Spleen (tissue), 7 donors: ENCODE measurements at regions not wholly inside any gene's neighbourhood (a gene's known extent, or its start where the extent isn't known, plus 50 kb on each side); places are given as distances from the start of the nearest gene placed in this dataset.

Source experiments
- POLR2AphosphoS5 ChIP-seq, 3 donors: sonication (generic); formaldehyde crosslinking; IDR thresholded peaks; one replicate each; pipeline ENCODE4 v1.5.1; 2017; ENCODE audit warnings: antibody characterized with exemption in 3 of 3
- TF ChIP-seq, protein P1 (sequence below), 11 experiments: fragments of 200-600 bp in 7 of 11; fragments of 450-650 bp in 4 of 11; sonication (generic) in 4 of 11; IDR thresholded peaks in 8 of 11; conservative IDR thresholded peaks in 3 of 11; 1 replicate in 7 of 11; 2 replicates in 4 of 11; pipeline versions ENCODE4 v1.4.0 to v1.8.0; 2016 to 2021; ENCODE audit warnings: antibody characterized with exemption in 11 of 11, inconsistent platforms in 4 of 11, mild to moderate bottlenecking in 1 of 11
- donor health status: DM: no; HTN: no; CAD: no; lungs with moderate emphysema.
- donor health status: DM: no; HTN: no; CAD: no.
- donor health status: DM: no; HTN: no; CAD: no.

- TF ChIP-seq, protein P1, sequence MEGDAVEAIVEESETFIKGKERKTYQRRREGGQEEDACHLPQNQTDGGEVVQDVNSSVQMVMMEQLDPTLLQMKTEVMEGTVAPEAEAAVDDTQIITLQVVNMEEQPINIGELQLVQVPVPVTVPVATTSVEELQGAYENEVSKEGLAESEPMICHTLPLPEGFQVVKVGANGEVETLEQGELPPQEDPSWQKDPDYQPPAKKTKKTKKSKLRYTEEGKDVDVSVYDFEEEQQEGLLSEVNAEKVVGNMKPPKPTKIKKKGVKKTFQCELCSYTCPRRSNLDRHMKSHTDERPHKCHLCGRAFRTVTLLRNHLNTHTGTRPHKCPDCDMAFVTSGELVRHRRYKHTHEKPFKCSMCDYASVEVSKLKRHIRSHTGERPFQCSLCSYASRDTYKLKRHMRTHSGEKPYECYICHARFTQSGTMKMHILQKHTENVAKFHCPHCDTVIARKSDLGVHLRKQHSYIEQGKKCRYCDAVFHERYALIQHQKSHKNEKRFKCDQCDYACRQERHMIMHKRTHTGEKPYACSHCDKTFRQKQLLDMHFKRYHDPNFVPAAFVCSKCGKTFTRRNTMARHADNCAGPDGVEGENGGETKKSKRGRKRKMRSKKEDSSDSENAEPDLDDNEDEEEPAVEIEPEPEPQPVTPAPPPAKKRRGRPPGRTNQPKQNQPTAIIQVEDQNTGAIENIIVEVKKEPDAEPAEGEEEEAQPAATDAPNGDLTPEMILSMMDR (IDR thresholded peaks at IDR 0.05 in 8 of 11, conservative IDR thresholded peaks at IDR 0.05 in 3 of 11): no peak
- no peak for TF ChIP-seq POLR2AphosphoS5 (IDR thresholded peaks at IDR 0.05)
These were observed 644.6 kb upstream of the RAB6C start for GRCh38 chr2:129334696-129335410.
